ENCODE measurements at regions not wholly inside any gene's neighbourhood (a gene's known extent, or its start where the extent isn't known, plus 50 kb on each side); places are given as distances from the start of the nearest gene placed in this dataset.
"Not testable (repeated sequence)": the region's sequence is repeated elsewhere in the genome, so short reads cannot be mapped to it uniquely, and the experiment has no call there.

GRCh38 chr5:167857321-167857720 lies 434.1 kb upstream of the WWC1 start:
- H3K27ac ChIP-seq (ENCODE audit: low read depth, low read length): no peak overlapping the region
- no peaks in the 10 kb centered on the region for H4K20me1 ChIP-seq (ENCODE audit: insufficient read depth, low read length)
- H3K27me3 ChIP-seq (ENCODE audit: insufficient read depth, low read length): no peaks in the 10 kb centered on the region
- no peak for DNase-seq (ENCODE audit: insufficient read length, low spot score, missing footprints)
- peaks cover 7% of the 10 kb centered on the region for H3K4me1 ChIP-seq (ENCODE audit: insufficient read depth, low read length)
- no peaks in the 10 kb centered on the region for H3K79me2 ChIP-seq (ENCODE audit: insufficient read depth, low read length)
- no peaks in the 10 kb centered on the region for H3K36me3 ChIP-seq (ENCODE audit: insufficient read depth, low read length)
- H2AFZ ChIP-seq (ENCODE audit: low read length): no peak overlapping the region
- no peaks in the 10 kb centered on the region for H3K9me3 ChIP-seq (ENCODE audit: low read depth, low read length)
- TF ChIP-seq CTCF (IDR thresholded peaks at IDR 0.05; ENCODE audit: extremely low read depth, low read depth, low read length): no peak
- H3K4me3 ChIP-seq (ENCODE audit: insufficient read depth, low read length): no peak overlapping the region
- H3K4me2 ChIP-seq (ENCODE audit: insufficient read depth, low read length): no peak overlapping the region

- not testable (repeated sequence) for H3K4me1 ChIP-seq (ENCODE audit: insufficient read depth, low read length); H4K20me1 ChIP-seq (ENCODE audit: insufficient read depth, low read length); H2AFZ ChIP-seq (ENCODE audit: low read length); H3K27me3 ChIP-seq (ENCODE audit: insufficient read depth, low read length); H3K79me2 ChIP-seq (ENCODE audit: insufficient read depth, low read length); H3K27ac ChIP-seq (ENCODE audit: low read depth, low read length); H3K4me3 ChIP-seq (ENCODE audit: insufficient read depth, low read length); H3K4me2 ChIP-seq (ENCODE audit: insufficient read depth, low read length); DNase-seq (ENCODE audit: insufficient read length, low spot score, missing footprints); H3K9me3 ChIP-seq (ENCODE audit: low read depth, low read length); H3K36me3 ChIP-seq (ENCODE audit: insufficient read depth, low read length)
Measured at GRCh38 chr5:167858186-167858855, 433.1 kb upstream of the WWC1 start.

- H3K9me3 ChIP-seq (ENCODE audit: low read depth, low read length): no peaks in the 10 kb centered on the region
- no peak overlapping the region for H2AFZ ChIP-seq (ENCODE audit: low read length)
- H3K79me2 ChIP-seq (ENCODE audit: insufficient read depth, low read length): no peaks in the 10 kb centered on the region
- H3K27ac ChIP-seq (ENCODE audit: low read depth, low read length): no peak overlapping the region
- no peaks in the 10 kb centered on the region for H4K20me1 ChIP-seq (ENCODE audit: insufficient read depth, low read length)
- DNase-seq (ENCODE audit: insufficient read length, low spot score, missing footprints): no peak
- H3K4me1 ChIP-seq (ENCODE audit: insufficient read depth, low read length): no peaks in the 10 kb centered on the region
- H3K4me3 ChIP-seq (ENCODE audit: insufficient read depth, low read length): no peak overlapping the region
- no peaks in the 10 kb centered on the region for H3K27me3 ChIP-seq (ENCODE audit: insufficient read depth, low read length)
- no peak overlapping the region for H3K4me2 ChIP-seq (ENCODE audit: insufficient read depth, low read length)
- H3K36me3 ChIP-seq (ENCODE audit: insufficient read depth, low read length): no peaks in the 10 kb centered on the region
- no peak for TF ChIP-seq CTCF (IDR thresholded peaks at IDR 0.05; ENCODE audit: extremely low read depth, low read depth, low read length)
Measured at GRCh38 chr5:167861129-167861927, 430.1 kb upstream of the WWC1 start.

- no peak for TF ChIP-seq CTCF (IDR thresholded peaks at IDR 0.05; ENCODE audit: extremely low read depth, low read depth, low read length)
- Histone ChIP-seq H3K4me1 (ENCODE audit: insufficient read depth, low read length) (no peaks in the 10 kb centered on the region), H2AFZ (ENCODE audit: low read length) (no peak overlapping the region), H3K36me3 (ENCODE audit: insufficient read depth, low read length) (no peaks in the 10 kb centered on the region), H4K20me1 (ENCODE audit: insufficient read depth, low read length) (no peaks in the 10 kb centered on the region), H3K27me3 (ENCODE audit: insufficient read depth, low read length) (no peaks in the 10 kb centered on the region), H3K79me2 (ENCODE audit: insufficient read depth, low read length) (no peaks in the 10 kb centered on the region), H3K27ac (ENCODE audit: low read depth, low read length) (no peak overlapping the region), H3K9me3 (ENCODE audit: low read depth, low read length) (no peaks in the 10 kb centered on the region), H3K4me2 (ENCODE audit: insufficient read depth, low read length) (no peak overlapping the region), H3K4me3 (ENCODE audit: insufficient read depth, low read length) (no peak overlapping the region)
- no peak for DNase-seq (ENCODE audit: insufficient read length, low spot score, missing footprints)
Measured at GRCh38 chr5:167861928-167862426, 429.5 kb upstream of the WWC1 start.
